HG03060 (cell line): ENCODE measurements at regions not wholly inside any gene's neighbourhood (a gene's known extent, or its start where the extent isn't known, plus 50 kb on each side); places are given as distances from the start of the nearest gene placed in this dataset.
"Not testable (repeated sequence)": the region's sequence is repeated elsewhere in the genome, so short reads cannot be mapped to it uniquely, and the experiment has no call there.

ENCODE experiments used
- ATAC-seq: cut with Tn5 transposase; IDR thresholded peaks from one replicate; pipeline ENCODE4 v1.9.1; 2021; ENCODE audit warnings: low read depth, moderate number of reproducible peaks; ENCODE audit not compliant: unreplicated experiment

DNA sequence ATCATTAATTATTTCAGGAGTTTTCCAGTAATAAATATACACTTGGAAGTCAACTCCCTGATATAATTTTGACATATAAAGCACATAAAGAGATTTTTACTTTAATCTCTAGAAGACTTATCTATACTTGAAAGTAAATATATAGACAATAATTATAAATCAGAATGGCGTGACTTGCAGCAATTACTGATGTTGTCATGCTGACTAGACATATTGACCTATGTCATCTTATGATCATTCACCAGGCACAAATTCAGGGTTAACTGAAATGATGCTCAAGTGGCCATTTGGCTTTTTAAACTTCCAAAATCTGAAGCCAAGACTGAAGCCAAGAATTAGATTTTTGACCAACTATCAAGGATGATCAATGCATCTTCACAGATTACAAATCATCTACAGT is 192.2 kb downstream of the MCHR2 start:
- no peak for ATAC-seq

- no peak for ATAC-seq
Observed at GRCh38 chr6:99802396-99803031, 191.5 kb downstream of the MCHR2 start.

DNA sequence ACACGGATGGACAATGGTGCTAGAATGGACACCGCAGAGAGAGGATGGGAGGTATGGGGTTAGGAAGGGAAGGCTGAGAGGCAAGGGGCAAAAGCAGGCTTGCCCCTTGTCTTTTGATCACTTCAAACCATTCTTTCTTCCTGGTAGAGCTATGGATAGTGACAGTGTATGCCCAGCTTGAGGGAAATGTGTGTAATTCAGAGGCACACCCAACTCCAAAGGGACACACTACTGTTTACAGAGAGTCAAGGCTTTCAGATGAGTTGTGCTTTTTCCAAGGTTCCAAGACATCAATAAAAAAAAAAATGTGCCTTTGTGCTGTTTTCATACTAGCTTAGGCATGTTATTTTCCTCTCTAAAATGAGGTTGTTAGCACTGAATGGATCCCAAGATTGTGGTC is 185.0 kb downstream of the MCHR2 start:
- no peak for ATAC-seq

- ATAC-seq, result no peak
Observed at GRCh38 chr6:99810295-99810694, 183.7 kb downstream of the MCHR2 start.

GRCh38 chr6:99810942-99811620 is 182.9 kb downstream of the MCHR2 start:
- no peak for ATAC-seq

- ATAC-seq, result no peak
Observed at GRCh38 chr6:99811636-99812035, 182.4 kb downstream of the MCHR2 start.

- no peak for ATAC-seq
Observed at GRCh38 chr6:99813565-99813964, 180.5 kb downstream of the MCHR2 start.

DNA sequence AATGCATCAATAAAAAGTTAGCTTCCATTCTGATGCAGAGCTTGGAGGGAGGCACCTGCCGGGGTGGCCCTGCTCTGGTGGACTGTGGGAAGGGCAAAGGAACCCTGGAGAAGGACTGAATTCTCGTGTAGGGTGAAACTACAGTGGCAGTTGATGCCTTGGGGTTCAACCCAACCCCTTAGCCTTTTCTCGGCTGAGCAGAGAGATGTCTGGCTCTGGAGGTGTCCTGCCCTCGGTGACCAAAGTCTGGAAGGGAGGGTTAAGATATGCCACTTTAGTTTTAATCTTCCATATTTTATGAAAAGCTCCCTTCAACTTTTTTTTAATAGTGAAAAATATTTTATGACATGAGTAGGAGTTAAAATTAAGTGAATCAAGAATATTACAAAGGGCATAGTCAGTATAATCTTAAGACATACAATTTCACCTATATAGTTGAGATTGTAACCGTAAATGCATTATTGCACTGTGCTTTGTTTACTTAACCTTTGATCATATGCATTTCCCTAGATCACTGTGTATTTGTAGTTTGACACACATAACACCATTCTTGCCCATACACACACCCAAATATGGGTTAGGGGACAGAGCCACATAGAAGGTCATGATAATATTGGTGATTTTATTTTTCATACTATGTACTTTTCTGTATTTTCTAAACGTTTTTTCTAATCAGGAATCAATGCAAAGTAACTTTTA is 179.6 kb downstream of the MCHR2 start:
- no peak for ATAC-seq

- ATAC-seq, result no peak
Observed at GRCh38 chr6:99816795-99817194, 177.2 kb downstream of the MCHR2 start.

DNA sequence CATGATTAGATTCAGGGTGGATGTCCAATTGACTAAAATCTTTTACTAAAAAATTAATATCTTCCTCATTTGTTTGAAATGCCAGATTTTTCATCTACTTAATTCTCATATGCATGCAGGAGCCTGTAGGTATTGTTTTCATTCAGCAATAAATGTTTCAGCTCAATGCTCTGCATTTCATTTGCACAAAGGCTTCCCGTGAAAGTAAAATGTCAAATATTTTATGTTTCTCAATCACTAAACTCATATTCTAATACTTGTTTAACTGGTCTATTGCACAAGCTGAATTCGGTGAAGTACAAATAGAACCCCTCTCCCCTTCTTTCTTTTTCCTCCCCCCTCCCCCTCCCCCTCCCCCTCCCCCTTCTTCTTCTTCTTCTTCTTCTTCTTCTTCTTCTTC is 175.9 kb downstream of the MCHR2 start:
- ATAC-seq, result no peak

DNA sequence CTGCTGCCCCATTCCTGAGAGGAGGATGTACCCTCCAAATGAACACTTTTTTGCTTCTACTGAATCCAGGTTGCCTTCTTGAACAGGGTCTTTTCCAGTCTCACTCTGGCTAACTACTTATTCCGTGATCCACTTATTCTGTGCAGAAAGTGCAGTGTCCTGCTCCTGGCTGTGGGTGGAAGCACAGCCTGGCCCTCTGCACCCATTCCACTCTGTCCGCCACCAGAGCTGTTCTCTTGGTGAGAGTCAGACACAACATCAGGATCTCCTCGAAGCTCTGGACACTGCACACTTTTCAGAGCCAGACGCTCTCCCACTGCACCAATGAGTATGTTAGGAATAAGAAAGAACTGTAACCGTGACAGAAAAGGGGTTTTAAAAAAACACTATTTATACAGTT is 174.2 kb downstream of the MCHR2 start:
- ATAC-seq, result no peak

DNA sequence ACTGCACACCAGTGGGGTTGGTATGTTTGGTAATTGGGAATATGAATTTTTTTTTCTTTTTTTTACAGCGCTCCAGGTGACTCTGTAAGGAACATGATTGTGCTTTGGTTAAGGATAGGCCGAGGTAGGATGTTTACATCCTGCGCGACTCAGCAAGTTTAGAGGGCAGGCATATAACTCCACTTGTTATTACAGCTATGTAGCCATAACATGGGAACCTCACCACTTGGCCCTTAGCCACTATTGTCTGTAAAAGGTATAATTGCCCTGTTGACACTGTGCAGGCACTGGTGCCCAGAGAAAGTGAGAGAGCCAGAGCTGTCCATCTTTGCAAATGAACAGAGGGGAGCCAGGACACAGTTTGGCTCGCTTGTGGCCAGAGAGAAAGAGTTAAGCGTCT is 172.9 kb downstream of the MCHR2 start:
- ATAC-seq, result no peak

- ATAC-seq, result no peak
Observed at GRCh38 chr6:99822741-99823512, 171.1 kb downstream of the MCHR2 start.

DNA sequence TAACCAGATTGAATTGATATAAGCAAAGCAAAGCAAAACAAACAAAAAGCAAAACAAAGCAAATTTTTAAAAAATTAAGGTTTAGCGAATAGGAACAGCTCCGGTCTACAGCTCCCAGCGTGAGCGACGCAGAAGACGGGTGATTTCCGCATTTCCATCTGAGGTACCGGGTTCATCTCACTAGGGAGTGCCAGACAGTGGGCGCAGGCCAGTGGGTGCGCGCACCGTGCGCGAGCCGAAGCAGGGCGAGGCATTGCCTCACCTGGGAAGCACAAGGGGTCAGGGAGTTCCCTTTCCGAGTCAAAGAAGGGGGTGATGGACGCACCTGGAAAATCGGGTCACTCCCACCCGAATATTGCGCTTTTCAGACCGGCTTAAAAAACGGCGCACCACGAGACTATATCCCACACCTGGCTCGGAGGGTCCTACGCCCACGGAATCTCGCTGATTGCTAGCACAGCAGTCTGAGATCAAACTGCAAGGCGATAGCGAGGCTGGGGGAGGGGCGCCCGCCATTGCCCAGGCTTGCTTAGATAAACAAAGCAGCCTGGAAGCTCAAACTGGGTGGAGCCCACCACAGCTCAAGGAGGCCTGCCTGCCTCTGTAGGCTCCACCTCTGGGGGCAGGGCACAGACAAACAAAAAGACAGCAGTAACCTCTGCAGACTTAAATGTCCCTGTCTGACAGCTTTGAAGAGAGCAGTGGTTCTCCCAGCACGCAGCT is 170.3 kb downstream of the MCHR2 start:
- ATAC-seq, result not testable (repeated sequence)

GRCh38 chr6:99833034-99833433 is 161.0 kb downstream of the MCHR2 start:
- no peak for ATAC-seq

GRCh38 chr6:99836471-99836870 is 157.6 kb downstream of the MCHR2 start:
- no peak for ATAC-seq

DNA sequence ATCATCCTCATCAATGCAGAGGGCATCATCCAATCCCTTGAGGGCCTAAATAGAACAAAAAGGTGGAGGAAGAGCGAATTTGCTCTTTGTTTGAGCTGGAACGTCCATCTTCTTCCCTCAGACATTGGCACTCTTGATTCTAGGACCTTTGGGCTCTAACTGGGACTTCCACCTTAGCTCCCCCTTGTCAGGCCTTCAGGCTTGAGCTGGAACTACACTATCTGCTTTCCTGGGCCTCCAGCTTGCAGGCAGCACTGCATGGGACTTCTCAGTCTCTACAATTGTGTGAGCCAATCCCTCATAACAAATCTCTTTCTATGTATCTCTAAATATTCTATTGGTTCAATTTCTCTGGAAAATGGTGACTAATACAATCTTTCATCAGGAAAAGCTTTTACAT is 155.4 kb downstream of the MCHR2 start:
- no peak for ATAC-seq

- ATAC-seq, result no peak
Observed at GRCh38 chr6:99841297-99841696, 152.7 kb downstream of the MCHR2 start.

- ATAC-seq, result no peak
Observed at GRCh38 chr6:99846006-99846405, 148.0 kb downstream of the MCHR2 start.

DNA sequence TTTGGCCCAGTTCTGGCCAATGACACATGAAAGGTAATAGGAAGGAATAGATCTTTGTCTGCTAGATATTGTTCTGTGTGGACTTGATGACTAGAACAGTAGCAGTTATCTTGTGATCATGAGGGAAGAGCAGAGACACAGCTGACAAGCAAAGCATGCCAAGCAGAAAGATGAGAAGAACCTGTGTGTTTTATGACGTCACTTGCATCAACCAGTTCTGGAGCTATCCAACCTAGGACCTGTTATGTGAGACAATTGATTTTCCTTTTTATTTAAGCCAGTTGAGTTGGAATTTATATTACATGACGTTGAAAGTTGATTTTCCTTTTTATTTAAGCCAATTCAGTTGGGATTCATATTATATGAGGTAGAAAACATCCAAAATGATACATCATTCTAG is 143.2 kb downstream of the MCHR2 start:
- ATAC-seq, result no peak

DNA sequence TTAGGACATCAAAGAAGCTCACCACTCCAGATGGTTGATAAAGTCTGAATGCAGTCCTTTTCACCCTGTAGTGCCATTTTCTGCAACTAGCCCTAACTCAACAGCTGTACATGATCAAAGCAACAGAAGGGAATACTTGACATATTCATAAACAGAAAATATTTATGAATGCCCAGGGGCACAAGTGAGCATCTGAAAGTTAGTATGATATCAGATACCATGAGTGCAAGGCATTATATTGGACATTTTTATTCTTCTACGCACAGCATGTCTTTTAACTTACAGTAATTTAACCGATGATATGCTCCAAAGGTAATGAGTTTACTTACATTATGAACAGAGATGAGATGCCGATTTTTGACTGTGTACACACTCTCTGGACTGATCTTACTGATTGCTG is 142.0 kb downstream of the MCHR2 start:
- ATAC-seq, result no peak
